Stimulated activated CD4-positive, alpha-beta T cell treated with anti-CD3 and anti-CD28 coated beads, TNF-alpha, amount 100 ng/mL, for 48 hours (primary cell): ENCODE measurements at regions not wholly inside any gene's neighbourhood (a gene's known extent, or its start where the extent isn't known, plus 50 kb on each side); places are given as distances from the start of the nearest gene placed in this dataset.
"Not testable (repeated sequence)": the region's sequence is repeated elsewhere in the genome, so short reads cannot be mapped to it uniquely, and the experiment has no call there.

Experiments used
- DNase-seq, 3 donors: peaks; one replicate each; pipeline ENCODE4 v3.0.0-alpha.2; 2020; ENCODE audit warnings: low read depth in 3 of 3

DNA sequence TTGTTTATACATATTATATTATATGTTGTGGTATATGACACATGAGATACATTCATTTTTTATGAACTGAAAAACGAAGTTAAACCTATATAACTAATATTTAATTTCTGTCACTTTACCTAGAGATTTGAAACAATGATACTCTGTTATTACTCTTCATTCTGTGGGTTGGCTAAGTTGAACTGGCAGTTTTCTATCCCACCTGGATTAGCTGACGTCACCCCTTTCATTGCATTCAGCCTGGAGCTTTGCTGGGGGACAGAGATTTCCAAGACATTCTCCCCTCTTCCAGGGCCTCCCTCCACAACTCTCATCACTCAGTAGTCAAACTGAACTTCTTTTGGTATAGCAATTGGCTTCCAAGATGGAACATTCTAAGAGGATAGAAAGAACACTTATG is 309.2 kb upstream of the SATB1 start:
- DNase-seq, result no peak

- no peak for DNase-seq
These were observed 307.3 kb upstream of the SATB1 start for GRCh38 chr3:18732474-18732873.

- DNase-seq, result no peak
These were observed 305.4 kb upstream of the SATB1 start for GRCh38 chr3:18730491-18730890.

DNA sequence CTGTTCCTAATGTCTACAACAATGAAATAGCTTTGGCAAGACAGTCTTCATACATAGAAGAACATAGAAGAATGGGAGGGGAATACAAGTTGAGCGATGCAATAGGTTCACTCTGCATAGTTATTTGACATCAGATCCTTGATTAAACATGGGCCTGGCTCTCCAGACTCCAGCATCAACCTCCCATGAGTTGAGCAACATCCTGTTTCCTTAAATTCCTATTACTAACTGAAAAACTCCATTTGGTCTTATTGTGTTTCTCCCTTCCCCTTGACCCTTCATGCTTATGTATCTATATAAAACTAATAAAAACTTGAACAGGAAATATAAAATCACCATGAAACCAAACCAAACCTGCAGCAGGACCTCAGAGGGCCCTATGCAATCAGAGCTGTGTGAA is 304.5 kb upstream of the SATB1 start:
- DNase-seq, result no peak

DNA sequence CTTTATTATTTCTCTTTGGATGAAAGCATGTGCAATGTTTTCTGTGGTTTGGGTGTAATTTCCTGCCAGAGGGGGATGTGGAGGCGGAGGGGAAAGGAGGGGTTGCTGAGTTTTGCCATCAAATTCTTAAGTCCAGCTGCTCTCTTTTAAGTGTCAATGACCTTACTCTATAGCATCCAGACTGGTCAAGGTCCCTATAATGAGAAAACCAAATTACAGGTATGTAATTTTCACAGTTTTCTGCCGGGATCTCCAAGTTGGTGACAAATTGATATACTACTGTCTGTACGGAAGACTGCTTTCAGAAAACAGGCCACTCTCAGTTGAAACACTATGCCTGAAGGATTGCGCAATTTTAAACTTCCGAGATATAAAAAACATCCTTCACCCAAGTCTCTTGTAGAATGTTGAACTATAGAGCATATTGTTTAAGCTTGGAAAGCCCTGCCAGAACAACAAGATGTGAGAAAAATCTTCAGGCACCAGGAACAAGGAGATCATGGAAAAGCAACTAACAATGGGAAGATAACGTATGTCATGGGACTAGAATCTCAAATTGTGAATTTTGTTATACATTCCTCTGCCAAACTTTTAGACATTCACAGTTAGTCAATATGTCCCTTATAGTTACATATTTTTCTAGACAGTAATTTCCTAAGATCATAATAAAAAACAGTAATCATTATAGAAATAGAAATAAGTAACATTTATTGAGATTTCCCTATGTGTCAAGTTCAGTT is 300.7 kb upstream of the SATB1 start:
- no peak for DNase-seq

- no peak for DNase-seq
These were observed 299.3 kb upstream of the SATB1 start for GRCh38 chr3:18724456-18724855.

DNA sequence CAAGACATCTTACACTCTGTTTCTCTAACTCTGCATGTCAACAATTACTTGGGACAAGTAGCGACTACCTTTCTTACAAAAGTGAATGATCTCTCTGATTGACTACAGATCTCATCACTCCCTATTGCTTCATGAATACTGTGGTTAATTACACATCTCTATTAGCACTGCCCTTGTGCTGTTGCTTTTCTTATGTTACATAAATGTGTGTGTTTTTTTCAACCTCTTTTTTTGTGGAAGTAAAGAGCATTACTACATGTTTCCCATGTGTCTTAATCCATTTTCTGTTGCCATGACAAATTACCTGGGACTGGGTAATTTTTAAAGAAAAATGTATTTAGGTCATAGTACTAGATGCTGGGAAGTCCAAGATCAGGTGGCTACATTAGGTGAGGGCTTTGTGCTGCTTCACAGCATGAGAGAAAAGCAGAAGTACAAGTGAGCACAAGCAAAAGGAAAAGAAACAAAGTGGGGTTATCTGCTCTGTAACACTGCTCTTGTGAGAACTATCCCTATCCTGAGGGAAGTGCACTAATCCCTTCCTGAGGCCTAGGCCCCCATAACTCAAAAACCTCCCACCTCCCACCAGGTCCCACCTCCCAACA is 298.2 kb upstream of the SATB1 start:
- no peak for DNase-seq

DNA sequence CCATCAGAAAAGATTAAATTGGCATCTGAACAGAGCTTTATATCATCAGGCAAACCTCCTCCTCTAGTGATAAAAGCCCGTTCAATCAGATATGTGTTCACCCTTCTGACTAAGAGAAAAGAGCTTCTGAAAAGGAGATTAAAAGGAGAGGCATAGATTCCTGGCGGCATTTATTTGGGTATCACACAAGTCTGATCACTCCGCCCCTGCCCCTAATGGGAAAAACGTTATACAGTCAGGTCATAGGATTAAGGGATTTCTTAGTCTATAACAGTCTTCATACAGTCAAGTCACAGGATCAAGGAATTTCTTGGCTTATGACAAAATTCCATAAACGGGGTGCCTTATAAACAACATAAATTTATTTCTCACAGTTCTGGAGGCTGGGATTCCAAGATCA is 295.4 kb upstream of the SATB1 start:
- DNase-seq, result no peak

DNA sequence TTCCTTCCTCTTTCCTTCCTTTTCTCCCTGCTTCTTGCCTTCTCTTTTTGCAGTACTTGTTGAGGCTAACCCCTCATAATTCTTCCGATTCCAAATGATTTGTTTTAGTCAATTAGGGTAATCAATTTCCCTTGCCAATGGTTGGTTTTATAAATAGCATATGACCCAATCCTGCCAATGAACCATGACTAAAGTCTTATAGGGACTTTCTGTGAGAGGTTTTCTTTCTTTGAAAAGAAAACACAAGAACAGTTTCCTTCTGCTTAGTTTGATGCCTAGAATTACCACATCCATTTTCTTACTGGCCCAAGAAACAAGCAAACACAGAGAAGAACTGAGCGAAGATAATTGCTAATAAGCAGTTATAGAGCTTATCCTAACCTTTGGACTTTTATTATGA is 292.5 kb upstream of the SATB1 start:
- DNase-seq, result no peak

- no peak for DNase-seq
These were observed 291.7 kb upstream of the SATB1 start for GRCh38 chr3:18716821-18717220.

GRCh38 chr3:18716101-18716500 is 291.0 kb upstream of the SATB1 start:
- DNase-seq, result no peak

- DNase-seq, result no peak
These were observed 290.1 kb upstream of the SATB1 start for GRCh38 chr3:18715208-18715607.

DNA sequence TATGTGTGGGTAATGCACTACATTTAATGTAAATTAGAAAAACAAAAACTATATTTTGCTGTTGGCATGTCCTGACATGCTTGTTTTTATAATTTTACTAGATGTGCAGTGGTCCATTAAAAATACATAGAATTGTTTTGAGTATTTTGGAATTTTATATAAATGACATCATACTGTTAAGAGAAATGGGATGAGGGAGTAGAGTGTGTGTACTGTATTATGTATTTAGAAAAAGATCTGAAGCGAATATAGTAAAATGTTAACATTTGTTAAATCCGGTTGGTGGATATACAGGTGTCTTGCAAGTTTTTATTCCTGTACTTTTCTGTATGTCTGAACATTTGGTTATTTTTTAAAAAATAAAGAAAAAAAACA is 288.4 kb upstream of the SATB1 start:
- no peak for DNase-seq

DNA sequence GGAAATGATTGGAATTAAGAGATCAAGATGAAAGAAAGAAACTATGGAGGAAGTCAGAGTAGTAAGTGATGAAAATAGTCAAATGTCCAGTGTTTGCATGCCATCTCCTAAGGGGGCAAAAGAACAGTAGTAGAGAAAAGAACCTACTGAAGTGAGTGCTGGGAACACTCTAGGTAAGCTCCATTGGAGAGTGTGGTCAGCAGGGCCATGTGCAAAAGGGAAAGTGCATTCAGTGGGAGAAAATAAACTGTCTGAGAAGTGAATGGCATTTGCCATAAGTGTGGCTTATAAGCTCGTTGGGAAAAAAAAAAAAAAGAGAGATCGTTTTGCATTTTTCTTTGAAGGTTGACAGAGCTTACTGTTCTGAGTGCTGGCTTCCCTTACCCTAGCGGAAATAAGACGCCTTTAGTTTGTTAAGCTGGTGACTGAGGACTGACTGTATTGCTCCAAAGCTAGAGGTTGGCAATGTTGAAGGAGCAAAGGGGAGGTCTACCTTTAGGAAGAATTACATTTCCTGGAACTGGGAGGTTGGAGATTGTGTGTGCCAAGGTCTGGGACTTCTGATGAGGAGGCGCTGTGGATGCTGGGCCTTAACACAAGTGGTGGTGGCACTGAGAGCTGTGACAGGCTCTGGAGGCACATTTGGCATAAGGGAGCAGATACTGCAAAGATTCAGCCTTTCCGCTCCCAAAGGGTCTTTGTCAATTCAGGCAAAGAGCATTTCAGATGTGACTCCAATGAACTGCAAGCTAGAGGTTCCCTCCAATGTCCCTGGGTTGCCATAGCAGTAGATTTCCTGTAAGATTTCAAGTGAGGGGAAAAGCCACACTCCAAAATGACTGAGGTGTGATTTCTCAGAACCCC is 287.8 kb upstream of the SATB1 start:
- DNase-seq, result peak in 2 of 3 donors; percentile 14 to 29

DNA sequence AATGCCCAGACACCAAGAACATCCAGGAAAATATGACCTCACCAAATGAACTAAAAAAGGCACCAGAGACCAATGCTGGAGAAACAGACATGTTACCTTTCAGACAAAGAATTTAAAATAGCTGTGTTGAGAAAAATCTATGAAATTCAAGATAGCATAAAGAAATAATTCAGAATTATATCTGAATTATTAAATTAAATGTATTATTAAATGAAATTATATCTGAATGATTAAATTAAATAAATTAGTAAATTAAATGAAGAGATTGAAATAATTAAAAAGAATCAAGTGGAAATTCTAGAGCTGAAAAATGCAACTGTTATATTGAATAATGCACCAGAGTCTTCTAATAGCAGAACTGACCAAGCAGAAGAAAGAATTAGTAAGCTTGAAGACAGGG is 279.2 kb upstream of the SATB1 start:
- DNase-seq, result no peak

GRCh38 chr3:18703798-18704197 is 278.7 kb upstream of the SATB1 start:
- no peak for DNase-seq

DNA sequence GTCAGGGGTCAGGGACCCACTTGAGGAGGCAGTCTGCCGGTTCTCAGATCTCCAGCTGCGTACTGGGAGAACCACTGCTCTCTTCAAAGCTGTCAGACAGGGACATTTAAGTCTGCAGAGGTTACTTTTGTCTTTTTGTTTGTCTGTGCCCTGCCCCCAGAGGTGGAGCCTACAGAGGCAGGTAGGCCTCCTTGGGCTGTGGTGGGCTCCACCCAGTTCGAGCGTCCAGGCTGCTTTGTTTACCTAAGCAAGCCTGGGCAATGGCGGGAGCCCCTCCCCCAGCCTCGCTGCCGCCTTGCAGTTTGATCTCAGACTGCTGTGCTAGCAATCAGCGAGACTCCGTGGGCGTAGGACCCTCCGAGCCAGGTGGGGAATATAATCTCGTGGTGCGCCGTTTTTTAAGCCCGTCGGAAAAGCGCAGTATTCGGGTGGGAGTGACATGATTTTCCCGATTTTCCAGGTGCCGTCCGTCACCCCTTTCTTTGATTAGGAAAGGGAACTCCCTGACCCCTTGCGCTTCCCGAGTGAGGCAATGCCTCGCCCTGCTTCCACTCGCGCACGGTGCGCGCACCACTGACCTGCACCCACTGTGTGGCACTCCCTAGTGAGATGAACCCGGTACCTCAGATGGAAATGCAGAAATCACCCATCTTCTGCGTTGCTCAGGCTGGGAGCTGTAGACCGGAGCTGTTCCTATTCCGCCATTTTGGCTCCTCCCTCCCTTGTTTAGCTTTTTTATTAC is 268.6 kb upstream of the SATB1 start:
- not testable (repeated sequence) for DNase-seq

DNA sequence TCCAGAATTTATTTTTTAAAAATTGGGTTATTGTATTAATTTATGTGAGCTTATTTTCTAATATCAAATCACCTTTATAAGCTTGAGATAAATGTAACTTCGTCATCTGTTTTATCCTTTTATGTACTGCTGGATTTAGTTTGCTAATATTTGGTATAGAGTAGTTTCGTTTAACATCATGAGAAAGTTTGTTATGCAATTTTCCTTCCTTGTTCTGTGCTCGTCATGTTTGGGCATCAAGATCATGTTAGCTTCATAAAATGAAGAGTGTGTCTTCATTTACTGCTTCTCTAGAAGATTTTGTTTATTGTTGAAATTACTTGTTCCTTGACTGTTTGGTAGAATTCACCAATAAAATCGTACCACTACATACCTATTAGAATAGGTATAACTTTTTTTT is 262.1 kb upstream of the SATB1 start:
- no peak for DNase-seq

GRCh38 chr3:18683900-18684299 is 258.8 kb upstream of the SATB1 start:
- no peak for DNase-seq

- no peak for DNase-seq
These were observed 256.7 kb upstream of the SATB1 start for GRCh38 chr3:18681818-18682345.

DNA sequence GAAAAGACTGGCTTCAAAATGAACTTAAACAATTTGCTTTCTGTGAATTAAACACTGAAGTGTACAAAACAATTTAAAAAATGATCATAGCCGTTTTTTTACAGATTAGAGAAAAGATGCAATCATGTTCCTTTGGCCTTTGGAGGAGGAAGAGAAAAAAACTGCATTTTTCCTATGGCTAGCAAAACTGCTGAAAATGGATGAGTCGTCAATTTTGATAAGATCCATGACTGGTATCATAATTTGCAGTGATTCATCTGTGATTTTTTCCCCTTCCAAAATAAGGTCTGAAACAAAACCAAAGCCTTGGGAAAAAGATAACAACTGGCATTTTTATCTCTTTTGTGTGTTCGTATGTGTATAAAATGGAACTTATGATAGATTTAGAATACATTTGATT is 255.6 kb upstream of the SATB1 start:
- DNase-seq, result no peak

- DNase-seq, result peak in 2 of 3 donors; percentile 37 to 44
These were observed 254.1 kb upstream of the SATB1 start for GRCh38 chr3:18679238-18679637.
